CD14-positive monocyte (primary cell): ENCODE measurements at regions not wholly inside any gene's neighbourhood (a gene's known extent, or its start where the extent isn't known, plus 50 kb on each side); places are given as distances from the start of the nearest gene placed in this dataset.

Experiments
- DNase-seq, 3 donors: peaks; one replicate each; pipeline ENCODE4 v3.0.0-alpha.2; 2011 to 2022
- H2AFZ ChIP-seq: 2 replicates; pipeline ENCODE4 v1.6.0; 2012; ENCODE audit warnings: mild to moderate bottlenecking, low read depth, low read length, inconsistent platforms; ENCODE audit not compliant: insufficient read depth, poor library complexity, severe bottlenecking
- H3K27ac ChIP-seq, 2 donors: 1 replicate in 1 of 2; 2 replicates in 1 of 2; pipeline ENCODE4 v1.5.1; 2012 to 2013; ENCODE audit warnings: low read length in 2 of 2, control low read depth in 1 of 2, inconsistent platforms in 1 of 2, low read depth in 1 of 2, mild to moderate bottlenecking in 1 of 2
- H3K27me3 ChIP-seq, 2 donors: one replicate each; pipeline versions ENCODE4 v1.6.0 to v1.6.1; 2011 to 2013; ENCODE audit warnings: low read length in 2 of 2; ENCODE audit not compliant: control insufficient read depth in 2 of 2, insufficient read depth in 2 of 2
- H3K36me3 ChIP-seq, 2 donors: replicated peaks in 1 of 2; 1 replicate in 1 of 2; 2 replicates in 1 of 2; pipeline versions ENCODE4 v1.5.1 to v1.6.1; 2012 to 2013; ENCODE audit warnings: low read length in 2 of 2, control low read depth in 1 of 2, inconsistent platforms in 1 of 2, mild to moderate bottlenecking in 1 of 2; ENCODE audit not compliant: insufficient read depth in 2 of 2, control insufficient read depth in 1 of 2
- H3K4me1 ChIP-seq, 2 donors: 1 replicate in 1 of 2; 2 replicates in 1 of 2; pipeline versions ENCODE4 v1.5.1 to v1.6.1; 2012 to 2013; ENCODE audit warnings: low read length in 2 of 2, control low read depth in 1 of 2, inconsistent platforms in 1 of 2, mild to moderate bottlenecking in 1 of 2, moderate library complexity in 1 of 2; ENCODE audit not compliant: insufficient read depth in 2 of 2, control insufficient read depth in 1 of 2
- H3K4me2 ChIP-seq: replicated peaks from 2 replicates; pipeline ENCODE3; 2012; ENCODE audit warnings: low read length, moderate library complexity, mild to moderate bottlenecking; ENCODE audit not compliant: poor library complexity, severe bottlenecking; ENCODE audit errors: extremely low read depth
- H3K4me3 ChIP-seq, 3 experiments: fragments of 200-600 bp in 1 of 3; sonication (generic) in 1 of 3; replicated peaks in 1 of 3; 1 replicate in 2 of 3; 2 replicates in 1 of 3; pipeline ENCODE4 v1.5.1; 2011 to 2013; ENCODE audit warnings: low read length in 3 of 3, mild to moderate bottlenecking in 3 of 3, control low read depth in 2 of 3, low read depth in 2 of 3, inconsistent platforms in 1 of 3, moderate library complexity in 1 of 3
- H3K79me2 ChIP-seq: 2 replicates; pipeline ENCODE4 v1.6.0; 2012; ENCODE audit warnings: mild to moderate bottlenecking, control low read depth, inconsistent platforms, low read length, moderate library complexity; ENCODE audit not compliant: insufficient read depth
- H3K9ac ChIP-seq: 2 replicates; pipeline ENCODE4 v1.6.0; 2017; ENCODE audit warnings: low read length, mild to moderate bottlenecking; ENCODE audit not compliant: insufficient read depth, poor library complexity, severe bottlenecking
- H3K9me3 ChIP-seq, 2 donors: replicated peaks in 1 of 2; 1 replicate in 1 of 2; 2 replicates in 1 of 2; pipeline versions ENCODE4 v1.5.1 to v1.6.1; 2012 to 2013; ENCODE audit warnings: low read length in 2 of 2, control low read depth in 1 of 2; ENCODE audit not compliant: control insufficient read depth in 1 of 2, insufficient read depth in 1 of 2
- H4K20me1 ChIP-seq: 2 replicates; pipeline ENCODE4 v1.6.0; 2012; ENCODE audit warnings: mild to moderate bottlenecking, low read length, control low read depth, moderate library complexity; ENCODE audit not compliant: insufficient read depth
- H3K27ac Mint-ChIP-seq, 7 donors: one replicate each; pipeline ENCODE4 v1.8.0; 2020; ENCODE audit warnings: mild to moderate bottlenecking in 7 of 7, mixed read lengths in 7 of 7, moderate library complexity in 6 of 7, inconsistent platforms in 2 of 7
- H3K27me3 Mint-ChIP-seq, 3 donors: one replicate each; pipeline ENCODE4 v1.8.0; 2021 to 2022; ENCODE audit warnings: low read depth in 3 of 3, mild to moderate bottlenecking in 3 of 3, mixed read lengths in 3 of 3, moderate library complexity in 3 of 3, inconsistent platforms in 1 of 3
- H3K36me3 Mint-ChIP-seq, 2 donors: one replicate each; pipeline ENCODE4 v1.8.0; 2020; ENCODE audit warnings: mixed read lengths in 2 of 2, inconsistent platforms in 1 of 2, mild to moderate bottlenecking in 1 of 2
- H3K4me1 Mint-ChIP-seq: one replicate; pipeline ENCODE4 v1.8.0; 2020; ENCODE audit warnings: mild to moderate bottlenecking, mixed read lengths
- H3K4me3 Mint-ChIP-seq, 2 donors: one replicate each; pipeline ENCODE4 v1.8.0; 2020; ENCODE audit warnings: mild to moderate bottlenecking in 2 of 2, mixed read lengths in 2 of 2, moderate library complexity in 1 of 2
- H3K9me3 Mint-ChIP-seq, 7 donors: one replicate each; pipeline ENCODE4 v1.8.0; 2020 to 2022; ENCODE audit warnings: mixed read lengths in 7 of 7, mild to moderate bottlenecking in 6 of 7, moderate library complexity in 6 of 7, inconsistent platforms in 2 of 7
- CTCF ChIP-seq: fragments of 200-600 bp; IDR thresholded peaks from one replicate; pipeline ENCODE4 v1.8.0; 2022; ENCODE audit warnings: antibody characterized with exemption, mild to moderate bottlenecking
- WGBS: methylation state at CpG from one replicate; pipeline ENCODE4 v1.1.5; 2013; ENCODE audit warnings: missing lambda C conversion rate; ENCODE audit not compliant: insufficient coverage; 5-methylcytosine and 5-hydroxymethylcytosine counted together
- intact Hi-C, 2 donors: fragments of 100-400 bp; cut with micrococcal nuclease; formaldehyde crosslinking; loops; one replicate each; pipeline versions ENCODE4 v1.15.0 to v1.15.1; 2023

GRCh38 chrX:102067966-102068723 lies 57.3 kb upstream of the TCEAL2 start:
- Mint-ChIP-seq H3K27ac (peak overlapping the region in 1 of 7 donors; percentile 46), H3K27me3 (peaks cover 0 to 4% (median 0%) of the 10 kb centered on the region in 3 donors), H3K4me3 (no peak overlapping the region), H3K36me3 (no peaks in the 10 kb centered on the region), H3K4me1 (no peaks in the 10 kb centered on the region), H3K9me3 (peaks cover 0 to 7% (median 0%) of the 10 kb centered on the region in 7 donors)
- TF ChIP-seq CTCF, result peak; percentile 12
- no peak for DNase-seq
- Histone ChIP-seq H3K4me1 (no peaks in the 10 kb centered on the region), H3K36me3 (no peaks in the 10 kb centered on the region), H3K4me3 (no peak overlapping the region), H3K9me3 (no peaks in the 10 kb centered on the region), H3K27ac (no peak overlapping the region), H3K79me2 (no peaks in the 10 kb centered on the region), H3K9ac (no peak overlapping the region), H3K27me3 (no peaks in the 10 kb centered on the region), H3K4me2 (no peak overlapping the region), H2AFZ (no peak overlapping the region), H4K20me1 (no peaks in the 10 kb centered on the region)
- WGBS, result no CpG with 5 or more reads among the region's 8 CpGs
- intact Hi-C loops, result no loop called here

GRCh38 chrX:102063445-102064074 lies 61.9 kb upstream of the TCEAL2 start:
- no peak overlapping the region for H3K27ac ChIP-seq
- intact Hi-C loops, result no loop called here

More at GRCh38 chrX:102063445-102064074, 61.9 kb upstream of the TCEAL2 start:
- Mint-ChIP-seq H3K4me3 (no peak overlapping the region), H3K9me3 (peaks cover 0 to 7% (median 0%) of the 10 kb centered on the region in 7 donors), H3K27me3 (no peaks in the 10 kb centered on the region), H3K36me3 (no peaks in the 10 kb centered on the region), H3K4me1 (no peaks in the 10 kb centered on the region), H3K27ac (no peak overlapping the region)
- Histone ChIP-seq H2AFZ (no peak overlapping the region), H3K27me3 (no peaks in the 10 kb centered on the region), H3K4me1 (no peaks in the 10 kb centered on the region), H3K36me3 (no peaks in the 10 kb centered on the region), H3K79me2 (no peaks in the 10 kb centered on the region), H3K4me2 (no peak overlapping the region), H3K9me3 (no peaks in the 10 kb centered on the region), H3K9ac (no peak overlapping the region), H3K4me3 (no peak overlapping the region), H4K20me1 (no peaks in the 10 kb centered on the region)
- no peak for TF ChIP-seq CTCF
- no CpG with 5 or more reads among the region's 2 CpGs for WGBS
- DNase-seq, result no peak
